ENCODE measurements at regions not wholly inside any gene's neighbourhood (a gene's known extent, or its start where the extent isn't known, plus 50 kb on each side); places are given as distances from the start of the nearest gene placed in this dataset.
"Not testable (repeated sequence)": the region's sequence is repeated elsewhere in the genome, so short reads cannot be mapped to it uniquely, and the experiment has no call there.

DNA sequence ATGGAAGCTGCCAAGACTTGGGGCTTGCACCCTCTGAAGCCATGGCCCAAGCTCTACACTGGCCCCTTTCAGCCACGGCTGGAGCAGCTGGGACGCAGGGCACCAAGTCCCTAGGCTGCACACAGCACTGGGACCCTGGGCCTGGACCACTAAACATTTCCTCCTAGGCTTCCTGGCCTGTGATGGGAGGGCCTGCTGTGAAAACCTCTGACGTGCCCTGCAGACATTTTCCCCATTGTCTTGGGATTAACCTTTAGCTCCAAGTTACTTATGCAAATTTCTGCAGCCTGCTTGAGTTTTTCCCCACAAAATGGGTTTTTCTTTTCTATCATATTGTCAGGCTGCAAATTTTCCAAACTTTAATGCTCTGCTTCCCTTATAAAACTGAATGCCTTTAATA lies 733.5 kb downstream of the MECOM start:
- H3K4me1 Mint-ChIP-seq; H3K27ac Mint-ChIP-seq (ENCODE audit: low read depth); ATAC-seq (replicated peaks; ENCODE audit: extremely low read depth, poor library complexity, severe bottlenecking); H3K4me3 Mint-ChIP-seq; H3K36me3 Mint-ChIP-seq (ENCODE audit: insufficient read depth); H3K27me3 Mint-ChIP-seq; DNase-seq (ENCODE audit: low spot score in 2 of 2): not testable (repeated sequence)
- peaks cover 33% of the 10 kb centered on the region for H3K9me3 Mint-ChIP-seq

DNA sequence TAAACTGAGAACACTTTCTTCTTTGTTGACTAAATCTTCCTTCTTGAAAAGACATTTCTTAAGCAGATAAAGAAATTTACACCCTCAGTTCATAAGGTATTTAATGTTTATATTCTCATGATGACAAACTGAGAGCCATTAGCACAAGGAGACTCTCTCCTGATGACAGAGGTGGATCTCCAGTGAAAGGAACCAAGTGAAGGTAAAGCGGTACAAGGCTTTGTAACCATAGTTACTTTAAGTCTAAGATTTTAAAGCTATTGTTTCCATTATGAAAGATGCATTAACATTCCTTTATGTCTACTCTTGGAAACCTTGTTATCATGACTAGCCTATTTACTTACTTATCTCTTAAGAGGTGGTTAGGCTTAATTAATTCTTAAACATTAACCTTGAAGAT lies 737.1 kb downstream of the MECOM start:
- no peak for ATAC-seq (replicated peaks; ENCODE audit: extremely low read depth, poor library complexity, severe bottlenecking)
- Mint-ChIP-seq H3K36me3 (ENCODE audit: insufficient read depth) (no peaks in the 10 kb centered on the region), H3K4me3 (no peak overlapping the region), H3K27ac (ENCODE audit: low read depth) (no peak overlapping the region), H3K9me3 (peaks cover 11% of the 10 kb centered on the region), H3K4me1 (no peaks in the 10 kb centered on the region), H3K27me3 (no peaks in the 10 kb centered on the region)
- DNase-seq (ENCODE audit: low spot score in 2 of 2): no peak

DNA sequence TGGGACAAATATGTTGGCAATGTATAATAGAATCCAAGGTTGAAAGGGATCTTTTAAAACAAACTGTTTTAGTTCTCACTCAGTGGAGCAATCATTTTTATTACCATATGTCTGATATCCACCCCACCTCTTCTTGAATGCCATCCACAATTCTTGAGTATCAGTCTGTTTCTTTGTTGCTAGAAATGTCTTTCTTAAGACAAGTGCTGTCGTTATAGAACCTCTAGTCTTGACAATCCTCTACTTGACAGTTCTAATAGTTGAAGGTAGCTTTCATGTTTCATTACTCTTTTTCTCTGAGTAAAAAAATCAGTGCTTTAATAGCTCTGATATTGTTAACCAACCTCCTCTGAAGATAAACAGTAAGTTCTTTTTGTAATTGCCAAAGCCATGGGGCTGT lies 737.9 kb downstream of the MECOM start:
- H3K4me3 Mint-ChIP-seq: no peak overlapping the region
- no peaks in the 10 kb centered on the region for H3K4me1 Mint-ChIP-seq
- no peaks in the 10 kb centered on the region for H3K27me3 Mint-ChIP-seq
- no peaks in the 10 kb centered on the region for H3K36me3 Mint-ChIP-seq (ENCODE audit: insufficient read depth)
- ATAC-seq (replicated peaks; ENCODE audit: extremely low read depth, poor library complexity, severe bottlenecking): no peak
- H3K9me3 Mint-ChIP-seq: peaks cover 3% of the 10 kb centered on the region
- DNase-seq (ENCODE audit: low spot score in 2 of 2): no peak
- no peak overlapping the region for H3K27ac Mint-ChIP-seq (ENCODE audit: low read depth)

DNA sequence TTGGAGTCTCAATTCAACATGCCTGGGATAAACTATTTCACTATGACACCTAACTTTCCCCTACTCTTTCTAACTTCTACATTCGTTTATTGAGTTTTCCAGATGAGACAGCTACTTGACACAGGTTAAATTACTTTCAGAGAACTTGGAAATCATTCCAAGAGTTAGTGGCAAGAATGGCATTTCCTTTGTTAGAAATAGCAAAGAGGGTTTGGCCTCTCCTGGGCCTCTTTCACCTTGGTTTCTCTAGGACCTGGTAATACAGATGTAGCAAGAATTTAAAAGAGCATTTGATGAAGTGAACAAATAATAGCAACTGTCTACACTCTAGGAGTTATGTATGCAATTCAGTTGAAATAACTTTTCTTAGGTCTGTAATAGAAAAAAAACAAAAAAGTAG lies 748.9 kb downstream of the MECOM start:
- no peak overlapping the region for H3K4me3 Mint-ChIP-seq
- no peaks in the 10 kb centered on the region for H3K27me3 Mint-ChIP-seq
- ATAC-seq (replicated peaks; ENCODE audit: extremely low read depth, poor library complexity, severe bottlenecking): no peak
- H3K4me1 Mint-ChIP-seq: no peaks in the 10 kb centered on the region
- H3K36me3 Mint-ChIP-seq (ENCODE audit: insufficient read depth): no peaks in the 10 kb centered on the region
- H3K9me3 Mint-ChIP-seq: peaks cover 8% of the 10 kb centered on the region
- DNase-seq (ENCODE audit: low spot score in 2 of 2): no peak
- no peak overlapping the region for H3K27ac Mint-ChIP-seq (ENCODE audit: low read depth)

DNA sequence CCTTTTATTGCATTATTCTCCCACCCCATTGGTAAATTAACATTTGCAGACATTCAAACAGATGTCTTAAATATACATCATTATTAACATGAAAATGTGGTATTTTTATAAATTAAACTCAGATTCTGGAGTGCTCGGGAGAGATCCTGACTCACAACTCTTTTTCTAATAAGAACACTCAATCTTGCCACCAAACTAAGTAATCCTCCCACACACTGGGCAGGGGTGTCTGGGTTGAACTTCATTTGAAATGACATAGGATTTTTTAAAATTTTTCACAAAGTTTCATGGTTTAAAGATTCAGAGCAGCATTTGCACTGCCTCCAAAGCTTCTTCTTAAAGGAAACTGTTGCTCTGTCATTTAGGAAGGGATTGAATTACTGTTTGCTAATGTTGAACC lies 754.3 kb downstream of the MECOM start:
- H3K27me3 Mint-ChIP-seq: no peaks in the 10 kb centered on the region
- H3K27ac Mint-ChIP-seq (ENCODE audit: low read depth): no peak overlapping the region
- H3K4me1 Mint-ChIP-seq: no peaks in the 10 kb centered on the region
- DNase-seq (ENCODE audit: low spot score in 2 of 2) (no peak), ATAC-seq (replicated peaks; ENCODE audit: extremely low read depth, poor library complexity, severe bottlenecking) (no peak)
- H3K4me3 Mint-ChIP-seq: no peak overlapping the region
- H3K9me3 Mint-ChIP-seq: peaks cover 8% of the 10 kb centered on the region
- H3K36me3 Mint-ChIP-seq (ENCODE audit: insufficient read depth): no peaks in the 10 kb centered on the region

DNA sequence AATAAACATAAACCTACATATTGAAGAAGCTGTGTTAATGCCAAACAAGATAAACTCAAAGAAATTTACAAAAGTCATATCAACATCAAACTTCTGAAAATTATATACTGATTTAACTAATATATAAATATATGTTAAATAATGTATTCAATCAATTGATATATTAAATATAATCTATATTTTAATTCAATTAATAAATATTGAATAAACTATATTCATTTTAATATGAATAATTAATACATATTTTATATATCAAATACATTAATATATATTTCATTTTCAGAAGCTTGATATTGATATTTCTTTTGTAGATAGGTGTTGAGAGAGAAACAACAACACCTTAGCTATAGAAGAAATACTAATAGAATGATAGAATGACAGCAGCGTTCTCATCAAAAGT lies 768.1 kb downstream of the MECOM start:
- ATAC-seq (replicated peaks; ENCODE audit: extremely low read depth, poor library complexity, severe bottlenecking) (no peak), DNase-seq (ENCODE audit: low spot score in 2 of 2) (no peak)
- Mint-ChIP-seq H3K36me3 (ENCODE audit: insufficient read depth) (no peaks in the 10 kb centered on the region), H3K9me3 (peaks cover 17% of the 10 kb centered on the region), H3K27ac (ENCODE audit: low read depth) (no peak overlapping the region), H3K4me1 (no peaks in the 10 kb centered on the region), H3K27me3 (no peaks in the 10 kb centered on the region), H3K4me3 (no peak overlapping the region)

DNA sequence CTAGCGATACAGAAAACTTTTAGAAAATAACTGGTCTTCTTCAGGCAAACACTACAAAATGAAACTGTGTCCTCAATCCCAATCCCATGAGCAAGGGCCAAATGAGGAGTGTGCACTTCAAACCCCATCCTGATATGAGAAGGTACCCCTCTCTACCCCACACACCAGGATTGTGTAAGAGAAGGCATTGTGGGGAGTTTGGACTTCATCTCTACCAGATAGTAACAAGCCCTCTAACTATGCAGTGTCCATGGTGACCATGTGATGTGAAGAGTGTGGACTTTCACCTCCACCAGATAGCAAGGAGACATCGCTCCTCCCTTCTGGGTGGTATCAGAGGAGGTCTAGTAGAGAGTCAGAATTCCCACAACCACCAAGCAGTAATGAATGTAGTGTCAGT lies 769.3 kb downstream of the MECOM start:
- Mint-ChIP-seq H3K27ac (ENCODE audit: low read depth) (no peak overlapping the region), H3K27me3 (no peaks in the 10 kb centered on the region), H3K36me3 (ENCODE audit: insufficient read depth) (no peaks in the 10 kb centered on the region), H3K4me1 (no peaks in the 10 kb centered on the region), H3K9me3 (peaks cover 17% of the 10 kb centered on the region), H3K4me3 (no peak overlapping the region)
- no peak for ATAC-seq (replicated peaks; ENCODE audit: extremely low read depth, poor library complexity, severe bottlenecking)
- no peak for DNase-seq (ENCODE audit: low spot score in 2 of 2)

DNA sequence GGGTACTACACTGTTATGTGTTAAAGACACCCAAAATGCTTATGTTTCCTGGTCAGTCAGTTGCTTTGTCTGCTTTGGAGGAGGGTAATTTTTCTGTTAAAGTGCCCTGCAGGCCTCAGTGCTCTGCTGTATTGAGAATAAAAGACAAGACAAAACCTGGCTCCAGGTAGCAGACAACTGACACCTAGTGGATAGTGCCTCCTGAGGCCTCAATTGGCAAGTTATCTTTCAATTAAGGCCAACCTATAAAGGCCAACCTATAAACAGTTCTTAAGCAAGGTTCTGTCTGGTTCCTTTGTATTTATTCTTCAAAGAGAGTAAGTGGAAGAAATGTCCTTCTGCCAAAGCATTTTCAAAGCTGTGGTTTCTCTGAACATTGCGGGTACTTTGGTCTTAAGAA lies 773.8 kb downstream of the MECOM start:
- ATAC-seq (replicated peaks; ENCODE audit: extremely low read depth, poor library complexity, severe bottlenecking): no peak
- no peak for DNase-seq (ENCODE audit: low spot score in 2 of 2)
- H3K27ac Mint-ChIP-seq (ENCODE audit: low read depth): no peak overlapping the region
- no peaks in the 10 kb centered on the region for H3K36me3 Mint-ChIP-seq (ENCODE audit: insufficient read depth)
- H3K27me3 Mint-ChIP-seq: no peaks in the 10 kb centered on the region
- H3K4me1 Mint-ChIP-seq: no peaks in the 10 kb centered on the region
- peaks cover 16% of the 10 kb centered on the region for H3K9me3 Mint-ChIP-seq
- H3K4me3 Mint-ChIP-seq: no peak overlapping the region

DNA sequence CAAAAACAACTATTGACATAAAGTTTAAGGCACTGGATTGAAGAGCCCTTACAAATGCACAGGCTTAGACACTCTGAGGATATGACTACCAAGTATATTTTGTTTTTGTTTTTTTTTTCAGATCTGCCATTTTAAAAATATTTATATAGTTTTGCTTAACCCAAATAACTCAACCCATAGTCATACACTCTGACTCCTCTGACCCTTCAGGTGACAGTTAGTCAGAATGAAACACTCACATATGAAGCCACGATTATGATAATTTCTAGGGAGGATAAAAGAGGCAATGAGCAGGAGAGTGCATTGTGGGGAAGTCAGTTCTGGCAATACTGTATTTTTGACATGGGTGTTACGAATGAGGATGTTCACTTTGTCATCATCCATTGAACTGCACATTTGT lies 774.7 kb downstream of the MECOM start:
- H3K36me3 Mint-ChIP-seq (ENCODE audit: insufficient read depth): no peaks in the 10 kb centered on the region
- DNase-seq (ENCODE audit: low spot score in 2 of 2) (no peak), ATAC-seq (replicated peaks; ENCODE audit: extremely low read depth, poor library complexity, severe bottlenecking) (no peak)
- no peaks in the 10 kb centered on the region for H3K27me3 Mint-ChIP-seq
- H3K4me3 Mint-ChIP-seq: no peak overlapping the region
- H3K4me1 Mint-ChIP-seq: no peaks in the 10 kb centered on the region
- peaks cover 16% of the 10 kb centered on the region for H3K9me3 Mint-ChIP-seq
- no peak overlapping the region for H3K27ac Mint-ChIP-seq (ENCODE audit: low read depth)

DNA sequence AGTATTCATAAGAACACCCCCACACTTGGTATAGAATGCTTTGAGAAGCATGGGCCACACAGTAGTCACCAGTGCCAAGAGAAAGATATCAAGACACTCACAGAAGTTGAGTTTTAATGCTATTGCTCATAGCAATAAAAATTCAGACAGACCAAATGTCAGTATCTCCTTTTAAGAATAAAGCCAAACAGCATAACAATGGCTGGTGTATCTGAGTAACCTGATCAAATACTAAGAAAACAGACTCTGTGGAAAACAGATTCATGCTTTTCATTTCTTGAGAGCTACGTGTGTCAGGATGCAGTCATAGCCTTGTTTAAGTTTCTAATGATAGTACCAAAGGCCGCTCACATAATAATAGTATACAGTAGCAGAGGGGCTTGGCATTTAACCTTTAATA lies 778.5 kb downstream of the MECOM start:
- H3K27me3 Mint-ChIP-seq: no peaks in the 10 kb centered on the region
- H3K4me3 Mint-ChIP-seq: no peak overlapping the region
- no peak overlapping the region for H3K27ac Mint-ChIP-seq (ENCODE audit: low read depth)
- no peaks in the 10 kb centered on the region for H3K36me3 Mint-ChIP-seq (ENCODE audit: insufficient read depth)
- ATAC-seq (replicated peaks; ENCODE audit: extremely low read depth, poor library complexity, severe bottlenecking): no peak
- H3K4me1 Mint-ChIP-seq: no peaks in the 10 kb centered on the region
- DNase-seq (ENCODE audit: low spot score in 2 of 2): no peak
- H3K9me3 Mint-ChIP-seq: peaks cover 6% of the 10 kb centered on the region

DNA sequence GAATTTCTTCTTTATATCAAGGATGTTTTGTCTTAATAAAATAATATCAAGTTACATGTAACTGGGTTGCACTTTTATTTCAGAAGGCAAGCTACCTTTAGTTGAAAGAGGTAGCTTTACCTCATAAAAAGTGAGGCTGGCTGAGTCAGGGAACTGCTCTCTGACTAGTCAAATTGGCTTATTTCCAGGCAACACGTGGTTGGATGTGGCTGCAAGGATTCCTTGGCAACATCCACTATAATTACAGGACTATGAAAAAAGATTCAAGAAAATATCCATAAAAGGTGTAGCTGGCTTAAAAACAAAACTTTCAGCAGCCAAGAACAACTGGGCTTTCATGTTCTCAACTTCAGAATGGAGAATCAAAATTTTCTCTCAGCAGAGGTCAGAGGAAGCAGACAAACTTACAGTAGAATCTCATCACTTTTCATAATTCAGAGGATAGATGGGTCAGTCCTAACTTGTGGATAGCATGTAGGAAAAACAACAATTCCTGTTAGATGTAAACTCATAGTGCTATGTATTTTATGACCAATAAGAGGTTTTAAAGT lies 779.1 kb downstream of the MECOM start:
- ATAC-seq (replicated peaks; ENCODE audit: extremely low read depth, poor library complexity, severe bottlenecking) (no peak), DNase-seq (ENCODE audit: low spot score in 2 of 2) (no peak)
- no peak overlapping the region for H3K27ac Mint-ChIP-seq (ENCODE audit: low read depth)
- peaks cover 6% of the 10 kb centered on the region for H3K9me3 Mint-ChIP-seq
- H3K27me3 Mint-ChIP-seq: no peaks in the 10 kb centered on the region
- H3K36me3 Mint-ChIP-seq (ENCODE audit: insufficient read depth): no peaks in the 10 kb centered on the region
- H3K4me3 Mint-ChIP-seq: no peak overlapping the region
- H3K4me1 Mint-ChIP-seq: no peaks in the 10 kb centered on the region

DNA sequence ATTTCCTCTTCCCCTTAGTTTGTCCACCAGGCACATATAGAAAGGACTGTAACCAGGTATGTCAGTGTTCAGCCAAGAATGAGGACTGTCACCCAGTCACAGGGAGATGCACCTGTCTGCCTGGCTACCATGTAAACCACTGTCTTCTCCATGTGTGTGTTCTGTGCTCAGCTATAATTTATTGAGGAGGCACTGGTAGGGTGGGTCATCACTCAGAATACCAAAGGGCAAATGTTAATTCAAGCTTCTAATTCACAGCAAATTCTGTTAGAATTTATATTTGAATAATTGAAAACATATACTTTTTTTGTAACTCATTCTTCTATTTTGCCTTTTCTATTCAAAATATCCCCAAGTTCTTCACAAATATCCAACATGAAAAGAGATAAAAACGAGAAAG lies 780.4 kb downstream of the MECOM start:
- no peak overlapping the region for H3K27ac Mint-ChIP-seq (ENCODE audit: low read depth)
- H3K4me3 Mint-ChIP-seq: no peak overlapping the region
- no peaks in the 10 kb centered on the region for H3K4me1 Mint-ChIP-seq
- H3K27me3 Mint-ChIP-seq: no peaks in the 10 kb centered on the region
- H3K36me3 Mint-ChIP-seq (ENCODE audit: insufficient read depth): no peaks in the 10 kb centered on the region
- DNase-seq (ENCODE audit: low spot score in 2 of 2) (no peak), ATAC-seq (replicated peaks; ENCODE audit: extremely low read depth, poor library complexity, severe bottlenecking) (no peak)
- peaks cover 6% of the 10 kb centered on the region for H3K9me3 Mint-ChIP-seq

DNA sequence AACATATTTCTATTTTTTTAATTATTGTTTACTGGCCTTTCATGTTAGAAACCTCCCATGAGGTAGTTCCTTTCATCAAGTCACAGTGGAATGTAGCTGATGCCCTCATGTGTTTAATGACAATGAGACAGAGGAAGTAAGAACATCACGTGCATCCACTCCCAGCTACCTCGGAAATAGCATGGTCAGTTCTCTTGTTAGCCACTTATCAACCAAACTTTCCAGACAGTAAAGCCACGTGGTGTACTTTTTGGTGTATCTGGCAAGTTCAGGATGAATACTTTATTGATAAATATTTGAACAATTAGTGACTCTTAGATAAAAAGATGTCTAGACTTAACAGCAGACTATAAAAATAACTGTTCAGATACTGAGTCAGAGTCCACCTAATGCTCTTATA lies 781.7 kb downstream of the MECOM start:
- Mint-ChIP-seq H3K36me3 (ENCODE audit: insufficient read depth) (no peaks in the 10 kb centered on the region), H3K4me3 (no peak overlapping the region), H3K27me3 (no peaks in the 10 kb centered on the region), H3K4me1 (no peaks in the 10 kb centered on the region), H3K27ac (ENCODE audit: low read depth) (no peak overlapping the region), H3K9me3 (peaks cover 3% of the 10 kb centered on the region)
- no peak for DNase-seq (ENCODE audit: low spot score in 2 of 2)
- no peak for ATAC-seq (replicated peaks; ENCODE audit: extremely low read depth, poor library complexity, severe bottlenecking)

DNA sequence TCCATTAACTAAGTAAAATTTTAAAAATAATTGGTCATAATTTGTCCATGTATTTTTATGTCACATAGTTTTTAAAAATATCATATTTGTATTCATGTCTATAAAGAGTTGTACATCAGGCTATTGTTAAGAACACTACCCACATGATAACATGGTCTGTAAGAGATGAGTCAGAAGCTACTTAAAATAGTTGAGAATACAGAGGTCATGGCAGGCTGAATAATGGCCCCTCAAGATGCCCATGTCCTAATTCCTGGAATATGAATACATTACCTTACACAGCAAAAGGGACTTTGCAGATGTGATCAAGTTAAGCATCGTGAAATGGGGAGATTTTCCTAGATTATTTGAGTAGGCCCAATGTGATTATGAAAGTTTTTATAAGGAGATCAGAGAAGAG lies 782.9 kb upstream of the GOLIM4 start:
- DNase-seq (ENCODE audit: low spot score in 2 of 2) (no peak), ATAC-seq (replicated peaks; ENCODE audit: extremely low read depth, poor library complexity, severe bottlenecking) (no peak)
- Mint-ChIP-seq H3K27ac (ENCODE audit: low read depth) (no peak overlapping the region), H3K4me1 (no peaks in the 10 kb centered on the region), H3K4me3 (no peak overlapping the region), H3K27me3 (no peaks in the 10 kb centered on the region), H3K9me3 (peaks cover 5% of the 10 kb centered on the region), H3K36me3 (ENCODE audit: insufficient read depth) (no peaks in the 10 kb centered on the region)

All from central memory CD8-positive, alpha-beta T cell (primary cell).